ENCODE measurements at regions not wholly inside any gene's neighbourhood (a gene's known extent, or its start where the extent isn't known, plus 50 kb on each side); places are given as distances from the start of the nearest gene placed in this dataset.

GRCh38 chr1:239016337-239016736 is 370.0 kb upstream of the CHRM3 start:
- no peaks in the 10 kb centered on the region for H3K9me3 ChIP-seq (replicated peaks; ENCODE audit: insufficient read depth, low read length)

GRCh38 chr1:239011382-239011781 is 375.0 kb upstream of the CHRM3 start:
- H3K9me2 ChIP-seq (replicated peaks; ENCODE audit: insufficient read depth, low read length) = no peaks in the 10 kb centered on the region
- no peak overlapping the region for H3K27ac ChIP-seq (ENCODE audit: low read length)
- H3K4me1 ChIP-seq (ENCODE audit: low read length) = no peaks in the 10 kb centered on the region
- H3K9me3 ChIP-seq (replicated peaks; ENCODE audit: insufficient read depth, low read length) = no peaks in the 10 kb centered on the region
- H3F3A ChIP-seq (ENCODE audit: insufficient read depth, low read length) = no peaks in the 10 kb centered on the region
- no peak overlapping the region for H3K4me2 ChIP-seq (ENCODE audit: low read depth, low read length)
- no peak overlapping the region for H3K9ac ChIP-seq (ENCODE audit: low read length)
- no peak overlapping the region for H2AFZ ChIP-seq (ENCODE audit: low read length)
- TF ChIP-seq EZH2phosphoT487 (IDR thresholded peaks at IDR 0.05; ENCODE audit: low read length) = no peak
- no peaks in the 10 kb centered on the region for H3K79me2 ChIP-seq (ENCODE audit: low read length)
- no peaks in the 10 kb centered on the region for H3K27me3 ChIP-seq (replicated peaks; ENCODE audit: insufficient read depth, low read length)
- H3K36me3 ChIP-seq (replicated peaks; ENCODE audit: insufficient read depth, low read length) = no peaks in the 10 kb centered on the region
- no peak for DNase-seq
- no peak overlapping the region for H3K4me3 ChIP-seq (ENCODE audit: low read length)
- H4K20me1 ChIP-seq (ENCODE audit: insufficient read depth, low read length) = no peaks in the 10 kb centered on the region

More at GRCh38 chr1:239016337-239016736, 370.0 kb upstream of the CHRM3 start:
- H3K9me2 ChIP-seq (replicated peaks; ENCODE audit: insufficient read depth, low read length) = no peaks in the 10 kb centered on the region
- DNase-seq = peak; percentile 47
- H3K36me3 ChIP-seq (replicated peaks; ENCODE audit: insufficient read depth, low read length) = no peaks in the 10 kb centered on the region
- no peaks in the 10 kb centered on the region for H4K20me1 ChIP-seq (ENCODE audit: insufficient read depth, low read length)
- no peak overlapping the region for H3K4me2 ChIP-seq (ENCODE audit: low read depth, low read length)
- H2AFZ ChIP-seq (ENCODE audit: low read length) = no peak overlapping the region
- no peaks in the 10 kb centered on the region for H3K4me1 ChIP-seq (ENCODE audit: low read length)
- H3K9ac ChIP-seq (ENCODE audit: low read length) = no peak overlapping the region
- H3K27me3 ChIP-seq (replicated peaks; ENCODE audit: insufficient read depth, low read length) = no peaks in the 10 kb centered on the region
- no peak overlapping the region for H3K27ac ChIP-seq (ENCODE audit: low read length)
- H3F3A ChIP-seq (ENCODE audit: insufficient read depth, low read length) = no peaks in the 10 kb centered on the region
- TF ChIP-seq EZH2 (optimal IDR thresholded peaks at IDR 0.05; ENCODE audit: low read depth, low read length) (no peak), EZH2phosphoT487 (IDR thresholded peaks at IDR 0.05; ENCODE audit: low read length) (no peak)
- H3K79me2 ChIP-seq (ENCODE audit: low read length) = no peaks in the 10 kb centered on the region
- H3K4me3 ChIP-seq (ENCODE audit: low read length) = no peak overlapping the region

- H3K27me3 ChIP-seq (replicated peaks; ENCODE audit: insufficient read depth, low read length) = no peaks in the 10 kb centered on the region
- TF ChIP-seq EZH2 (optimal IDR thresholded peaks at IDR 0.05; ENCODE audit: low read depth, low read length) (no peak), CTCF (IDR thresholded peaks at IDR 0.05; ENCODE audit: low read length) (peak; percentile 10; the same call in 1 of the 2 replicates), EZH2phosphoT487 (IDR thresholded peaks at IDR 0.05; ENCODE audit: low read length) (no peak)
- no peaks in the 10 kb centered on the region for H3K79me2 ChIP-seq (ENCODE audit: low read length)
- no peak overlapping the region for H2AFZ ChIP-seq (ENCODE audit: low read length)
- DNase-seq = no peak
- no peak overlapping the region for H3K4me3 ChIP-seq (ENCODE audit: low read length)
- no peaks in the 10 kb centered on the region for H4K20me1 ChIP-seq (ENCODE audit: insufficient read depth, low read length)
- H3K9ac ChIP-seq (ENCODE audit: low read length) = no peak overlapping the region
- H3F3A ChIP-seq (ENCODE audit: insufficient read depth, low read length) = no peaks in the 10 kb centered on the region
- no peaks in the 10 kb centered on the region for H3K4me1 ChIP-seq (ENCODE audit: low read length)
- H3K4me2 ChIP-seq (ENCODE audit: low read depth, low read length) = no peak overlapping the region
- H3K36me3 ChIP-seq (replicated peaks; ENCODE audit: insufficient read depth, low read length) = no peaks in the 10 kb centered on the region
- H3K9me2 ChIP-seq (replicated peaks; ENCODE audit: insufficient read depth, low read length) = no peaks in the 10 kb centered on the region
- no peak overlapping the region for H3K27ac ChIP-seq (ENCODE audit: low read length)
- H3K9me3 ChIP-seq (replicated peaks; ENCODE audit: insufficient read depth, low read length) = no peaks in the 10 kb centered on the region
These were observed 377.8 kb upstream of the CHRM3 start for GRCh38 chr1:239008568-239008967.

GRCh38 chr1:239006276-239006675 is 380.1 kb upstream of the CHRM3 start:
- no peak for DNase-seq
- no peak overlapping the region for H3K27ac ChIP-seq (ENCODE audit: low read length)
- no peak overlapping the region for H3K9ac ChIP-seq (ENCODE audit: low read length)
- H2AFZ ChIP-seq (ENCODE audit: low read length) = no peak overlapping the region
- H3K79me2 ChIP-seq (ENCODE audit: low read length) = no peaks in the 10 kb centered on the region
- no peak overlapping the region for H3K4me3 ChIP-seq (ENCODE audit: low read length)
- H4K20me1 ChIP-seq (ENCODE audit: insufficient read depth, low read length) = no peaks in the 10 kb centered on the region
- H3K4me2 ChIP-seq (ENCODE audit: low read depth, low read length) = no peak overlapping the region
- H3K27me3 ChIP-seq (replicated peaks; ENCODE audit: insufficient read depth, low read length) = no peaks in the 10 kb centered on the region
- no peaks in the 10 kb centered on the region for H3K9me2 ChIP-seq (replicated peaks; ENCODE audit: insufficient read depth, low read length)
- H3K9me3 ChIP-seq (replicated peaks; ENCODE audit: insufficient read depth, low read length) = no peaks in the 10 kb centered on the region
- no peak for TF ChIP-seq CTCF (IDR thresholded peaks at IDR 0.05; ENCODE audit: low read length)
- no peak for TF ChIP-seq EZH2phosphoT487 (IDR thresholded peaks at IDR 0.05; ENCODE audit: low read length)
- no peak for TF ChIP-seq EZH2 (optimal IDR thresholded peaks at IDR 0.05; ENCODE audit: low read depth, low read length)
- no peaks in the 10 kb centered on the region for H3K4me1 ChIP-seq (ENCODE audit: low read length)
- no peaks in the 10 kb centered on the region for H3K36me3 ChIP-seq (replicated peaks; ENCODE audit: insufficient read depth, low read length)
- H3F3A ChIP-seq (ENCODE audit: insufficient read depth, low read length) = no peaks in the 10 kb centered on the region

Data from MM.1S (cell line).